Suprapubic skin (tissue), 4 donors: ENCODE measurements at regions not wholly inside any gene's neighbourhood (a gene's known extent, or its start where the extent isn't known, plus 50 kb on each side); places are given as distances from the start of the nearest gene placed in this dataset.

Experiments
- POLR2A ChIP-seq, 2 donors: fragments of 450-650 bp; IDR thresholded peaks; one replicate each; pipeline ENCODE4 v1.6.1; 2017; ENCODE audit warnings: antibody characterized with exemption in 2 of 2, mild to moderate bottlenecking in 2 of 2, moderate library complexity in 2 of 2
- POLR2AphosphoS5 ChIP-seq, 3 donors: sonication (generic); formaldehyde crosslinking; IDR thresholded peaks; one replicate each; pipeline ENCODE4 v1.6.1; 2017; ENCODE audit warnings: antibody characterized with exemption in 3 of 3
- TF ChIP-seq, protein P1 (sequence below), 2 donors: fragments of 200-600 bp in 1 of 2; fragments of 450-650 bp in 1 of 2; sonication (generic) in 1 of 2; IDR thresholded peaks; one replicate each; pipeline ENCODE4 v1.5.1; 2016 to 2019; ENCODE audit warnings: antibody characterized with exemption in 2 of 2, mild to moderate bottlenecking in 1 of 2, moderate library complexity in 1 of 2

DNA sequence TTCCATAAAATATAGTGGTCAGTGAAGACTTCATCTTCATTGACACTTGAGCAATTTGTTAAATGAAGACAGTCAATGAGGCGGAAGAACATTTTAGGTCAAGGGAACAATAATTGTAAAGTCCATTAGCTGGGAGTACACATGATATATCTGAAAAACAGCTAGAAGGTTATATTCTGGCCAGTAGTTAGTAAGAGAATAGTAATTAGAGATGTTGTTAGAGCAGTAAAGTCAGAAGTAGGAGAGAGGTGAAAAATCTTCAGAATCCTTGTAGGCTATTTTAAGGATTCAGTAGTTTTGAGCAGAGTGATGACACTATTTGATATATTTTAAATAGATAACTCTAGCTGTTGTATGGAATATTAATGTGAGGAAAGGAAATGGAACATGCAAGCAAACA lies 915.6 kb upstream of the NEGR1 start:
- TF ChIP-seq, protein P1, sequence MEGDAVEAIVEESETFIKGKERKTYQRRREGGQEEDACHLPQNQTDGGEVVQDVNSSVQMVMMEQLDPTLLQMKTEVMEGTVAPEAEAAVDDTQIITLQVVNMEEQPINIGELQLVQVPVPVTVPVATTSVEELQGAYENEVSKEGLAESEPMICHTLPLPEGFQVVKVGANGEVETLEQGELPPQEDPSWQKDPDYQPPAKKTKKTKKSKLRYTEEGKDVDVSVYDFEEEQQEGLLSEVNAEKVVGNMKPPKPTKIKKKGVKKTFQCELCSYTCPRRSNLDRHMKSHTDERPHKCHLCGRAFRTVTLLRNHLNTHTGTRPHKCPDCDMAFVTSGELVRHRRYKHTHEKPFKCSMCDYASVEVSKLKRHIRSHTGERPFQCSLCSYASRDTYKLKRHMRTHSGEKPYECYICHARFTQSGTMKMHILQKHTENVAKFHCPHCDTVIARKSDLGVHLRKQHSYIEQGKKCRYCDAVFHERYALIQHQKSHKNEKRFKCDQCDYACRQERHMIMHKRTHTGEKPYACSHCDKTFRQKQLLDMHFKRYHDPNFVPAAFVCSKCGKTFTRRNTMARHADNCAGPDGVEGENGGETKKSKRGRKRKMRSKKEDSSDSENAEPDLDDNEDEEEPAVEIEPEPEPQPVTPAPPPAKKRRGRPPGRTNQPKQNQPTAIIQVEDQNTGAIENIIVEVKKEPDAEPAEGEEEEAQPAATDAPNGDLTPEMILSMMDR (IDR thresholded peaks at IDR 0.05), result no peak
- TF ChIP-seq POLR2A (IDR thresholded peaks at IDR 0.05) (no peak), POLR2AphosphoS5 (IDR thresholded peaks at IDR 0.05) (no peak)
